ENCODE measurements at regions not wholly inside any gene's neighbourhood (a gene's known extent, or its start where the extent isn't known, plus 50 kb on each side); places are given as distances from the start of the nearest gene placed in this dataset.

GRCh38 chr13:87035526-87035925 lies 635.6 kb upstream of the SLITRK5 start:
- TF ChIP-seq ETV6 (CRISPR knock-in tag; IDR thresholded peaks at IDR 0.05) (no peak), GRHL2 (CRISPR knock-in tag; IDR thresholded peaks at IDR 0.05; ENCODE audit: insufficient replicate concordance, severe bottlenecking) (no peak), AFF4 (CRISPR knock-in tag; IDR thresholded peaks at IDR 0.05; ENCODE audit: borderline replicate concordance) (no peak), SP1 (CRISPR knock-in tag; conservative IDR thresholded peaks at IDR 0.05) (no peak), TEAD4 (CRISPR knock-in tag; IDR thresholded peaks at IDR 0.05) (no peak), TCF7 (CRISPR knock-in tag; IDR thresholded peaks at IDR 0.05; ENCODE audit: low read depth) (no peak), GABPB1 (CRISPR knock-in tag; IDR thresholded peaks at IDR 0.05) (no peak), FOXK1 (CRISPR knock-in tag; IDR thresholded peaks at IDR 0.05) (no peak), ZNF317 (CRISPR knock-in tag; IDR thresholded peaks at IDR 0.05; ENCODE audit: borderline replicate concordance, low read depth) (no peak), E2F4 (CRISPR knock-in tag; IDR thresholded peaks at IDR 0.05; ENCODE audit: borderline replicate concordance, low read depth) (no peak), ZNF671 (CRISPR knock-in tag; IDR thresholded peaks at IDR 0.05) (no peak), ATF3 (CRISPR knock-in tag; conservative IDR thresholded peaks at IDR 0.05) (no peak), JAZF1 (CRISPR knock-in tag; IDR thresholded peaks at IDR 0.05) (no peak)
- TF ChIP-seq, protein P1, sequence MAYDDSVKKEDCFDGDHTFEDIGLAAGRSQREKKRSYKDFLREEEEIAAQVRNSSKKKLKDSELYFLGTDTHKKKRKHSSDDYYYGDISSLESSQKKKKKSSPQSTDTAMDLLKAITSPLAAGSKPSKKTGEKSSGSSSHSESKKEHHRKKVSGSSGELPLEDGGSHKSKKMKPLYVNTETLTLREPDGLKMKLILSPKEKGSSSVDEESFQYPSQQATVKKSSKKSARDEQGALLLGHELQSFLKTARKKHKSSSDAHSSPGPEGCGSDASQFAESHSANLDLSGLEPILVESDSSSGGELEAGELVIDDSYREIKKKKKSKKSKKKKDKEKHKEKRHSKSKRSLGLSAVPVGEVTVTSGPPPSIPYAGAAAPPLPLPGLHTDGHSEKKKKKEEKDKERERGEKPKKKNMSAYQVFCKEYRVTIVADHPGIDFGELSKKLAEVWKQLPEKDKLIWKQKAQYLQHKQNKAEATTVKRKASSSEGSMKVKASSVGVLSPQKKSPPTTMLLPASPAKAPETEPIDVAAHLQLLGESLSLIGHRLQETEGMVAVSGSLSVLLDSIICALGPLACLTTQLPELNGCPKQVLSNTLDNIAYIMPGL (CRISPR knock-in tag; IDR thresholded peaks at IDR 0.05): no peak
- POLR2A ChIA-PET: no interaction called here
- H3K36me3 Mint-ChIP-seq: no peaks in the 10 kb centered on the region

DNA sequence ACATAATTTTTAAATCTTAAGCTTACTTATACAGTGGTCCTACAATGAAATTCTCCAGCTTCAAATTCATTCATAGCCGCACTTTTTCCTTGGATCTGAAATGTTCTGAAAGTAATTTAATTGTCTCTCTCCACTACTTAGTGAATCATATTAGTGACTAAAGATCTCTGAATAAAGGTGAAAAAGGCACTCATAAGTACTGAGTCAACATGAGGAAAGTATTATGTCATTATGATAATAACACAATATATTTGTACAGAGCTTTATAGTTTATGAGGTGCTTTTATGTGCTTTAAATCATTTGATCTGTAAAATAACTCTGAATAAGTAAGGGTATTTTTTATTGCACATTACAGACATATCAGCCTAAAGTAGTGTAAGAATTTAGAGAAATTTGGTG lies 628.2 kb upstream of the SLITRK5 start:
- Mint-ChIP-seq H3K27ac (no peak overlapping the region), H3K36me3 (no peaks in the 10 kb centered on the region), H3K4me3 (no peak overlapping the region), H3K27me3 (ENCODE audit: low read depth) (no peaks in the 10 kb centered on the region), H3K4me1 (peaks cover 2% of the 10 kb centered on the region; the same call in 1 of the 2 replicates), H3K9me3 (peaks cover 14% of the 10 kb centered on the region)
- ChIA-PET POLR2A (no interaction called here), CTCF (no interaction called here)
- no peak for DNase-seq (ENCODE audit: low spot score)
- no peak for ATAC-seq
- no peak for TF ChIP-seq ZNF425 (CRISPR knock-in tag; conservative IDR thresholded peaks at IDR 0.05)
- no peak for TF ChIP-seq OVOL2 (CRISPR knock-in tag; IDR thresholded peaks at IDR 0.05; ENCODE audit: borderline replicate concordance)
- TF ChIP-seq, protein P2, sequence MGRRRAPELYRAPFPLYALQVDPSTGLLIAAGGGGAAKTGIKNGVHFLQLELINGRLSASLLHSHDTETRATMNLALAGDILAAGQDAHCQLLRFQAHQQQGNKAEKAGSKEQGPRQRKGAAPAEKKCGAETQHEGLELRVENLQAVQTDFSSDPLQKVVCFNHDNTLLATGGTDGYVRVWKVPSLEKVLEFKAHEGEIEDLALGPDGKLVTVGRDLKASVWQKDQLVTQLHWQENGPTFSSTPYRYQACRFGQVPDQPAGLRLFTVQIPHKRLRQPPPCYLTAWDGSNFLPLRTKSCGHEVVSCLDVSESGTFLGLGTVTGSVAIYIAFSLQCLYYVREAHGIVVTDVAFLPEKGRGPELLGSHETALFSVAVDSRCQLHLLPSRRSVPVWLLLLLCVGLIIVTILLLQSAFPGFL (CRISPR knock-in tag; IDR thresholded peaks at IDR 0.05; ENCODE audit: borderline replicate concordance): no peak
- TF ChIP-seq ZNF512 (CRISPR knock-in tag; IDR thresholded peaks at IDR 0.05; ENCODE audit: borderline replicate concordance): no peak
- no peak for TF ChIP-seq ARID4B (CRISPR knock-in tag; IDR thresholded peaks at IDR 0.05; ENCODE audit: borderline replicate concordance)

More at GRCh38 chr13:87035526-87035925, 635.6 kb upstream of the SLITRK5 start:
- Mint-ChIP-seq H3K27me3 (ENCODE audit: low read depth) (no peaks in the 10 kb centered on the region), H3K27ac (no peak overlapping the region), H3K9me3 (no peaks in the 10 kb centered on the region), H3K4me1 (peaks cover 5% of the 10 kb centered on the region), H3K4me3 (no peak overlapping the region)
- CTCF ChIA-PET: no interaction called here
- ATAC-seq (no peak), DNase-seq (ENCODE audit: low spot score) (no peak)

Measured in WTC11 (cell line).